Pancreas (tissue), 10 donors: ENCODE measurements at regions not wholly inside any gene's neighbourhood (a gene's known extent, or its start where the extent isn't known, plus 50 kb on each side); places are given as distances from the start of the nearest gene placed in this dataset.

Source experiments
- ATAC-seq, 4 donors: fragments of 200-7000 bp; cut with Tn5 transposase; one replicate each; pipeline versions ENCODE4 v1.8.0 to v1.9.1; 2020; ENCODE audit warnings: mild to moderate bottlenecking in 4 of 4, moderate library complexity in 4 of 4
- DNase-seq, 6 donors: peaks; one replicate each; pipeline ENCODE4 v3.0.0-alpha.2; 2020
- FAIRE-seq: peaks from 2 replicates; lab custom pipeline; 2012; peaks lifted over from hg19 to GRCh38; lab: Jason Lieb, UNC
- H3K27ac ChIP-seq, 4 donors: fragments of 200-600 bp; sonication (generic); 1 replicate in 3 of 4; 2 replicates in 1 of 4; pipeline versions ENCODE4 v1.5.0 to v1.8.0; 2020
- H3K27me3 ChIP-seq, 4 donors: fragments of 200-600 bp; one replicate each; pipeline ENCODE4 v1.8.0; 2021
- H3K36me3 ChIP-seq, 3 donors: fragments of 200-600 bp; sonication (generic) in 1 of 3; one replicate each; pipeline versions ENCODE4 v1.5.0 to v1.8.0; 2020 to 2021
- H3K4me1 ChIP-seq, 3 donors: fragments of 200-600 bp; one replicate each; pipeline ENCODE4 v1.8.0; 2021
- H3K4me3 ChIP-seq, 4 donors: fragments of 200-600 bp; sonication (generic) in 2 of 4; one replicate each; pipeline versions ENCODE4 v1.5.0 to v1.8.0; 2020 to 2021
- H3K9me3 ChIP-seq, 4 donors: fragments of 200-600 bp; one replicate each; pipeline ENCODE4 v1.8.0; 2021
- CTCF ChIP-seq, 4 donors: fragments of 200-600 bp; sonication (generic) in 3 of 4; IDR thresholded peaks; one replicate each; pipeline versions ENCODE4 v1.5.0 to v1.8.0; 2021; ENCODE audit warnings: antibody characterized with exemption in 4 of 4
- WGBS, 2 donors: extraction: QIAGEN DNeasy Blood & Tissue Kit; methylation state at CpG; one replicate each; pipeline ENCODE4 v1.1.7; 2013; 5-methylcytosine and 5-hydroxymethylcytosine counted together
- intact Hi-C, 3 donors: fragments of 100-400 bp; cut with DNase I; formaldehyde crosslinking; loops; one replicate each; pipeline versions ENCODE4 v1.11.1 to v1.14.2; 2022
- donor health status: healthy with polysubstance abuse.
- donor health status: DM: no; HTN: no; CAD: no; lungs with moderate emphysema.
- donor health status: DM: no; HTN: no; CAD: no.
- donor health status: control.
- donor health status: control.
- donor health status: Bipolar disorder and iron deficiency.
- donor health status: DM: yes; HTN: yes; CAD: no.
- donor health status: DM: no; HTN: no; CAD: no.
- donor health status: DM: no; HTN: no; CAD: no.
- donor health status: DM: yes; HTN: yes; CAD: no.

GRCh38 chr2:62578803-62579640, 73.0 kb upstream of the TMEM17 start:
- ATAC-seq (peak; percentile 48 to 79 (median 58)), DNase-seq (peak in 1 of 6 donors; percentile 47), FAIRE-seq (no peak)
- H3K27ac ChIP-seq, result peak overlapping the region in 3 of 4 donors; percentile 18 to 80 (median 60)
- TF ChIP-seq CTCF (IDR thresholded peaks at IDR 0.05), result no peak
- 66 to 79% methylated on average over 7 of the region's 7 CpGs for WGBS, 2 donors
- no peaks in the 10 kb centered on the region for H3K9me3 ChIP-seq
- H3K4me3 ChIP-seq, result no peak overlapping the region
- intact Hi-C loops, result no loop called here
- H3K4me1 ChIP-seq, result peaks cover 12 to 38% (median 38%) of the 10 kb centered on the region in 3 donors
- H3K36me3 ChIP-seq, result no peaks in the 10 kb centered on the region
- no peaks in the 10 kb centered on the region for H3K27me3 ChIP-seq

GRCh38 chr2:62577994-62578781, 72.2 kb upstream of the TMEM17 start:
- Histone ChIP-seq H3K4me1 (peaks cover 12 to 38% (median 38%) of the 10 kb centered on the region in 3 donors), H3K4me3 (no peak overlapping the region), H3K9me3 (no peaks in the 10 kb centered on the region), H3K27me3 (no peaks in the 10 kb centered on the region), H3K27ac (peak overlapping the region in 3 of 4 donors; percentile 18 to 80 (median 60)), H3K36me3 (no peaks in the 10 kb centered on the region)
- no peak for TF ChIP-seq CTCF (IDR thresholded peaks at IDR 0.05)
- DNase-seq (peak in 2 of 6 donors; percentile 23), FAIRE-seq (no peak), ATAC-seq (peak; percentile 51 to 79 (median 58))
- 32 to 34% methylated on average over 2 of the region's 2 CpGs for WGBS, 2 donors
- intact Hi-C loops, result no loop called here

- DNase-seq (peak in 4 of 6 donors; percentile 50 to 81 (median 70)), FAIRE-seq (no peak), ATAC-seq (peak; percentile 82 to 92 (median 90))
- H3K27me3 ChIP-seq, result no peaks in the 10 kb centered on the region
- peak overlapping the region in 3 of 4 donors; percentile 38 to 80 (median 60) for H3K27ac ChIP-seq
- no peak for TF ChIP-seq CTCF (IDR thresholded peaks at IDR 0.05)
- intact Hi-C loops, result no loop called here
- no peaks in the 10 kb centered on the region for H3K36me3 ChIP-seq
- H3K9me3 ChIP-seq, result no peaks in the 10 kb centered on the region
- 29 to 39% methylated on average over 2 of the region's 2 CpGs for WGBS, 2 donors
- no peak overlapping the region for H3K4me3 ChIP-seq
- H3K4me1 ChIP-seq, result peaks cover 12 to 38% (median 38%) of the 10 kb centered on the region in 3 donors
These were observed 70.4 kb upstream of the TMEM17 start for GRCh38 chr2:62576276-62576939.

GRCh38 chr2:62573936-62574335, 67.9 kb upstream of the TMEM17 start:
- no peak for DNase-seq
- Histone ChIP-seq H3K27ac (no peak overlapping the region), H3K27me3 (no peaks in the 10 kb centered on the region), H3K36me3 (no peaks in the 10 kb centered on the region), H3K4me1 (peaks cover 18 to 42% (median 41%) of the 10 kb centered on the region in 3 donors), H3K9me3 (no peaks in the 10 kb centered on the region), H3K4me3 (no peak overlapping the region)
- no peak for TF ChIP-seq CTCF (IDR thresholded peaks at IDR 0.05)
- ATAC-seq, result no peak
- intact Hi-C loops, result no loop called here
- no peak for FAIRE-seq
